Activated naive CD4-positive, alpha-beta T cell treated with anti-CD3 and anti-CD28 coated beads, Interleukin-2, amount 10 ng/mL, durations not matched to agents 7 days and 5 days (primary cell): ENCODE measurements at regions not wholly inside any gene's neighbourhood (a gene's known extent, or its start where the extent isn't known, plus 50 kb on each side); places are given as distances from the start of the nearest gene placed in this dataset.

Experiments used
- CTCF ChIA-PET: fragments of 350-600 bp; sonication (Branson Sonifier 250); formaldehyde crosslinking; loops from one replicate; lab custom pipeline; 2021; ENCODE audit warnings: antibody characterized with exemption; lab: Charles Lee
- DNase-seq: peaks from one replicate; pipeline ENCODE4 v3.0.0-alpha.2; 2020
- H3K27ac Mint-ChIP-seq: one replicate; pipeline ENCODE4 v1.8.0; 2021; ENCODE audit warnings: mild to moderate bottlenecking, moderate library complexity, mixed read lengths
- H3K27me3 Mint-ChIP-seq: one replicate; pipeline ENCODE4 v1.8.0; 2021; ENCODE audit warnings: mild to moderate bottlenecking, mixed read lengths
- H3K36me3 Mint-ChIP-seq: one replicate; pipeline ENCODE4 v1.8.0; 2021; ENCODE audit warnings: mixed read lengths
- H3K4me1 Mint-ChIP-seq: one replicate; pipeline ENCODE4 v1.8.0; 2021; ENCODE audit warnings: mixed read lengths
- H3K4me3 Mint-ChIP-seq: one replicate; pipeline ENCODE4 v1.8.0; 2021; ENCODE audit warnings: mild to moderate bottlenecking, moderate library complexity, mixed read lengths
- H3K9me3 Mint-ChIP-seq: one replicate; pipeline ENCODE4 v1.8.0; 2021; ENCODE audit warnings: mixed read lengths

DNA sequence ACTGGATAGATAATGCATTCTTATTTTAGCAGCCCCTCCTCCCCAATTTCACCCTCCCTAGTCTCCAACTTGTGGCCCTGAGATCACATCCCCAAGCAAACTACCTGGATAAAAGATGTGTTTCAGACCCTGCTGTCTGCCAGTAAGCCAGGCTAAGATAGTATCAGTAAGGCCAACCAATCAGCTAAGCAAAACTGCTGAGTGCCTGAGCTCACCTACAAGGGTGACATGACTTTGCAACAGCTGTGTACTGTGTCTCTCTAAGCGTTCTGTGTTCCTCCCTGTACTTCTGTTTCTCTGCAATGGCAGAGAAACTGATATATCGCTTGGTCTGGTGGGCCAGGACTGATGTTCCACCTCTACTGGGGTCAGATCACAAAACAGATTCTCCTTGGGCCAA lies 224.9 kb downstream of the BTG1 start:
- no peaks in the 10 kb centered on the region for H3K36me3 Mint-ChIP-seq
- CTCF ChIA-PET: interaction anchor here (1.0 kb wide), 1 partner anchor 559 kb away, joined by 3 read pairs; no protein-coding TSS in a partner anchor
- H3K9me3 Mint-ChIP-seq: peaks cover 10% of the 10 kb centered on the region
- no peak overlapping the region for H3K27ac Mint-ChIP-seq
- no peak for DNase-seq
- H3K4me3 Mint-ChIP-seq: no peak overlapping the region
- H3K4me1 Mint-ChIP-seq: peaks cover 2% of the 10 kb centered on the region
- H3K27me3 Mint-ChIP-seq: no peaks in the 10 kb centered on the region

DNA sequence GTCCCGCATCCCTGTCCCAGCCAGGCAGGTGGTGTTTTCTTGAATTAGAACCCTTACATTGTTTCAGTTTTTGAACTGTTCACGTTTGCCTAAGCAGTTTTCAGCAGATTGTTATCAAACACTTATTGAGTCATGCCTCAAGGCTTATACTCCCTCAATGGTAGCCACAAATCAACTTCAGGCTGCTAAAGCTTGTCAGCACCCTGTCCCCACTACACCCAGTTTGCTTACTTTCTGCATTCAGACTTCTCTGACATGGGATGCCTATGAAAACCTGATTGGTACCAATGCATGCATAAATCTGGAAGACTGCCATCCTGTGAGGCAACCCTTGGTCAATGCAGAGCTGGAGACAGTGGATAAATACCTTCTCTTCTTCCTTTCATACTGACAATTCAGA lies 225.4 kb downstream of the BTG1 start:
- no peak for DNase-seq
- CTCF ChIA-PET: interaction anchor here (1.0 kb wide), 1 partner anchor 558 kb away, joined by 3 read pairs; no protein-coding TSS in a partner anchor
- H3K4me1 Mint-ChIP-seq: peaks cover 2% of the 10 kb centered on the region
- peaks cover 10% of the 10 kb centered on the region for H3K9me3 Mint-ChIP-seq
- no peaks in the 10 kb centered on the region for H3K27me3 Mint-ChIP-seq
- H3K27ac Mint-ChIP-seq: no peak overlapping the region
- no peaks in the 10 kb centered on the region for H3K36me3 Mint-ChIP-seq
- H3K4me3 Mint-ChIP-seq: no peak overlapping the region

DNA sequence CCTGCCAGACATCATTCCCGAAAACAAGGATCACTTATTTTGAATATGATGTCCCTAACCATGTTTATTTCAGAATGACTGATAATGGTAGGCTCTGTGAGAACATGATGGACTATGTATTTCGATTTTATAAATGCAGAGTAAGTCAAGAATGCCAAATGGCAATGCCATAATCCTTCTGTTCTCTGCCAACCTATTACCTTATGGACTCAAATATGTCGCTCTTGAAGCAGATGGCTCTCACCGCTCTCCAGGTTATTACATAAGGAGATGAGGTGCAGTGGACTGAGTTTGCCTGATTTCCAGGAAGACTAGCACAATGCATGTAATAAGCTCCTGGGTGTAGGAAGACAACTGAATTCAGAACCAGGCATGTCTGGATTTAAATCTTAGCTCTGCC lies 227.2 kb downstream of the BTG1 start:
- DNase-seq: no peak
- H3K9me3 Mint-ChIP-seq: peaks cover 6% of the 10 kb centered on the region
- H3K27me3 Mint-ChIP-seq: no peaks in the 10 kb centered on the region
- peaks cover 2% of the 10 kb centered on the region for H3K4me1 Mint-ChIP-seq
- H3K36me3 Mint-ChIP-seq: no peaks in the 10 kb centered on the region
- H3K4me3 Mint-ChIP-seq: no peak overlapping the region
- no peak overlapping the region for H3K27ac Mint-ChIP-seq
- CTCF ChIA-PET: interaction anchor here (1.3 kb wide), 1 partner anchor 731 kb away, joined by 4 read pairs; no protein-coding TSS in a partner anchor

DNA sequence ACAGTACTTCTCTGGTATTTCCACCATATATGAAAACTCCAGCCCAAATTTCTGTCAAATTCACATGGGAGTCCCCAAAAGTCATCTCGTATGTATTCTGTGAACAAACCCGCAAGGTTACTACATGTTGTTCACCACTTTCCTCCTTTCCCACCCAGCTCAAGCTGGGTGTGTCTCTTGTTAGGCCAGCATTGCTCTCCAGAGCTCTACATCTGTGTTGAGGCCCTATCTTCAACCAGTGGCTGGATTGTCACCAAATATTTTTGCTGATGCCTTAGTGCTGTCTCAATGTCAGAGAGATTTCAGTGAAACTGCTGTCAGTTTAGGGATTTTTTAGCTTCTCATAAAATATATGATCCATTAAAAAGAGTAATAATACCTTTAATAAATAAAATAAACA lies 230.9 kb downstream of the BTG1 start:
- peaks cover 1% of the 10 kb centered on the region for H3K9me3 Mint-ChIP-seq
- no peaks in the 10 kb centered on the region for H3K4me1 Mint-ChIP-seq
- H3K27ac Mint-ChIP-seq: no peak overlapping the region
- H3K4me3 Mint-ChIP-seq: no peak overlapping the region
- CTCF ChIA-PET: interaction anchor here (0.6 kb wide), 1 partner anchor 8 kb away, joined by 3 read pairs; no protein-coding TSS in a partner anchor
- DNase-seq: no peak
- H3K36me3 Mint-ChIP-seq: no peaks in the 10 kb centered on the region
- H3K27me3 Mint-ChIP-seq: no peaks in the 10 kb centered on the region

DNA sequence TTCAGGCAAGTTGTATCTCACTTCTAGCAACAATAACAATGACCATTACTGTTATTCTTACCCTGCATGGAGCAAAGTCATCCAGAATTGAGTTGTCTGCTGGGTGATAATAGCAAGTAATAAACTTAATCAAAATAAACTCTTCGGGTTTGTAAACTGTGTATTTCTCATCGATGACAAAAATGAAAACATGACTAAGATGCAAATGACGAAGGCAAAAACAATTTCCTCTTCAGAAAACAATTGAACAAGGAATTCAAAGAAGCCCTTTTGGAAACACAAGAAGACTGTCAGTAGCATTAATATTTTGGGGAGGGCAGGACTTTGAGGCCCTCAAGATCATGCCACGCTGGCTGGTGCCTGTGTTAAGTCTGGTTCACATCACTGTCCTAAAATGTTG lies 232.0 kb downstream of the BTG1 start:
- Mint-ChIP-seq H3K36me3 (no peaks in the 10 kb centered on the region), H3K27ac (no peak overlapping the region), H3K27me3 (no peaks in the 10 kb centered on the region), H3K4me1 (no peaks in the 10 kb centered on the region), H3K4me3 (no peak overlapping the region), H3K9me3 (peaks cover 2% of the 10 kb centered on the region)
- CTCF ChIA-PET: no interaction called here
- no peak for DNase-seq

DNA sequence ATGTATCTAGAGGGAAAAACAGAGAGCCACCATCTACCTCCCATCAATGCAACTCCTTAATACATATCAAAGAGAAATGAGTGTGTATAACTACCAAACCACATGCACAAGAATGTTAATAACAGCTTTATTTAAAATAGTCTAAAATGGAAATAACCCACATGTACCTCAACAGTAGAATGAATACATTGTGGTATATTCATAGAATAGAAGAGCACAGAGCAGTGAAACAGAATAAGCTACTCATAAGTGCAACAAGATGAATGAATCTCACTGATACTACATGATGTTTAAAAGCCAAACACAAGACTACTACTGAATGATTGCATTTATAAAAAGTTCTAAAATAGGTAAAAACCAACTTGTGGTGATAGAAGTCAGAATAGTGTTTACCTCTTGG lies 232.5 kb downstream of the BTG1 start:
- H3K36me3 Mint-ChIP-seq: no peaks in the 10 kb centered on the region
- peaks cover 6% of the 10 kb centered on the region for H3K9me3 Mint-ChIP-seq
- no peak overlapping the region for H3K27ac Mint-ChIP-seq
- H3K27me3 Mint-ChIP-seq: no peaks in the 10 kb centered on the region
- H3K4me3 Mint-ChIP-seq: no peak overlapping the region
- H3K4me1 Mint-ChIP-seq: no peaks in the 10 kb centered on the region
- CTCF ChIA-PET: no interaction called here
- DNase-seq: no peak

DNA sequence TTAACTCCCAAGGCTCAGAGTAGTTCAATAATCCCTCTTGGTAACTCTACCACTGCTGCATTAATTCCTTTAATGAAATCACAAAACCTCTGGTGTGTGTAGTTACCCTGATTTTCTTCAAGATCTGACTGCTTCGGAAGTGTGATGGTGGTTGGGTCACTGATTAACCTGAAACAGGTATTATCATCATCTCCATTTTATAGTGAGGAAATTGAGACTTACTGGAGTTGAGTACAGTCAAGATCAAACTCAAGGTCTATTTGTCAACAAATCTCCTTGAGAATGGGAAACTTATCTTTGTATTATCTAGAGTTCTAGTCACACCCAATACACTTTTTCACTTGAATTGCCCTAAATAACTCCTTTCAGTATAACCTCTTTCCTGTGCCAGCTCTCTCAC lies 233.5 kb downstream of the BTG1 start:
- H3K27ac Mint-ChIP-seq: no peak overlapping the region
- no peaks in the 10 kb centered on the region for H3K27me3 Mint-ChIP-seq
- H3K4me3 Mint-ChIP-seq: no peak overlapping the region
- peaks cover 9% of the 10 kb centered on the region for H3K9me3 Mint-ChIP-seq
- no peak for DNase-seq
- H3K36me3 Mint-ChIP-seq: no peaks in the 10 kb centered on the region
- CTCF ChIA-PET: no interaction called here
- no peaks in the 10 kb centered on the region for H3K4me1 Mint-ChIP-seq

DNA sequence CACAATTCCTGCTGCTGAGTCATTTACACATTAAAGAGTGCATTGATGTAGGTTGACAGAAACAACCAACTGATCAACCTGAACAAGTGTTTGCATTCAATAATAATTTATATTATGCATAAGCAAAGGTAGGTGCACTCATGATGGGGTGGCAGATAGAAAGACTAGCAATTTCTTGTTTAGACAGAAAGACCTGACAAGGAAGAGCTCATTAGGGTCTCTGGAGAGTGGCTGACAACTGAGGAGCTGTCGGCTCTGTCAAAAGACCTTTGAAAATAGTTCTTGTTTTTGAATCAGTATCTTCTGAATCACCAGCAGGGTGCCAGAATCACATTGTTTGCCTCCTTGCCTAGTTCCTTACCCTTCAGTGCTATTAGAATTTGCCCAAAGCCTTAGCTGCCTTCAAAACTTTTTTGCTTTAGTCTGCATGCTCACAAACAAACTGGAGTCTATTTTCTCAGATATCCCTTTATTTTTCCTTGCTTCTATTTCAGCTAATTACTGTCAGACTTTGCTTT lies 234.7 kb downstream of the BTG1 start:
- Mint-ChIP-seq H3K27ac (no peak overlapping the region), H3K27me3 (no peaks in the 10 kb centered on the region), H3K4me3 (no peak overlapping the region), H3K4me1 (no peaks in the 10 kb centered on the region), H3K36me3 (no peaks in the 10 kb centered on the region), H3K9me3 (peaks cover 9% of the 10 kb centered on the region)
- CTCF ChIA-PET: interaction anchor here (0.7 to 0.9 kb wide), 3 partner anchors 164 to 528 kb away, joined by 3 read pairs; no protein-coding TSS in a partner anchor
- DNase-seq: no peak

DNA sequence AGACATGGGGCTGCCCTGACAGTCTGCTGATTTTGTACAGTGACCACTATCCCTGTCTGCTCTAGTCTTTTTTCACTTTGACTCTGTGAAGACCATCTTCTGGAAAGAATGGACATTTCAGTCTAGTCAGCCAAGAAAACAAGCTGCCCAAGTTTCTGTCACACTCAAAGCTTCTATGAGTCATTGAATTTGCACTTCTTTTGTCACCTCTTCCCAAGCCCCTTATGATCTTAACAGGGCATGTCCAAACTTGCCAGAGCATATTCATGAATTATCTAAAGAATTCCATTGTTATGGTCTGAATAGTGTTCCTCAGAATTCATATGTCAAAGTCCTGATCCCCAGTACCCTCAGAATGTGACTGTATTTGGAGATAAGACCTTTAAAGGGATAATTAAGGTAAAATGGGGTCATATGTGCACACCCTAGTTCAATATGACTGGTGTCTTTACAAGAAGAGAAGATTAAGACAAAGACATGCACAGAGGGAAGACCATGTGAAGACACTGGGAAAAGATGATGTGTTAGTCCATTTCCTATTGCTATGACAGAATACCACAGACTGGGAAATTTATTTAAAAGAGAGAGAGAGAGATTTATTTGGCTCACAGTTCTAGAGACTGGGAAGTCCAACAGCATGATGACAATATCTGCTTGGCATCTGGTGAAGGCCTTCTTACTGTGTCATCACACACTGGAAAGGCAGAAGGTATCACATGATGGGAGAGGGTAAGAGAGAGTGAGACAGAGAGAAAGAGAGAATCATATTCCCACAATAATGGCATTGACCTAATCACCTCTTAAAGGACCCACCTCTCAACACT lies 242.6 kb downstream of the BTG1 start:
- peaks cover 16% of the 10 kb centered on the region for H3K4me1 Mint-ChIP-seq
- no peak overlapping the region for H3K27ac Mint-ChIP-seq
- CTCF ChIA-PET: no interaction called here
- H3K36me3 Mint-ChIP-seq: peaks cover 11% of the 10 kb centered on the region
- no peak for DNase-seq
- H3K4me3 Mint-ChIP-seq: no peak overlapping the region
- H3K27me3 Mint-ChIP-seq: no peaks in the 10 kb centered on the region
- H3K9me3 Mint-ChIP-seq: peaks cover 14% of the 10 kb centered on the region

DNA sequence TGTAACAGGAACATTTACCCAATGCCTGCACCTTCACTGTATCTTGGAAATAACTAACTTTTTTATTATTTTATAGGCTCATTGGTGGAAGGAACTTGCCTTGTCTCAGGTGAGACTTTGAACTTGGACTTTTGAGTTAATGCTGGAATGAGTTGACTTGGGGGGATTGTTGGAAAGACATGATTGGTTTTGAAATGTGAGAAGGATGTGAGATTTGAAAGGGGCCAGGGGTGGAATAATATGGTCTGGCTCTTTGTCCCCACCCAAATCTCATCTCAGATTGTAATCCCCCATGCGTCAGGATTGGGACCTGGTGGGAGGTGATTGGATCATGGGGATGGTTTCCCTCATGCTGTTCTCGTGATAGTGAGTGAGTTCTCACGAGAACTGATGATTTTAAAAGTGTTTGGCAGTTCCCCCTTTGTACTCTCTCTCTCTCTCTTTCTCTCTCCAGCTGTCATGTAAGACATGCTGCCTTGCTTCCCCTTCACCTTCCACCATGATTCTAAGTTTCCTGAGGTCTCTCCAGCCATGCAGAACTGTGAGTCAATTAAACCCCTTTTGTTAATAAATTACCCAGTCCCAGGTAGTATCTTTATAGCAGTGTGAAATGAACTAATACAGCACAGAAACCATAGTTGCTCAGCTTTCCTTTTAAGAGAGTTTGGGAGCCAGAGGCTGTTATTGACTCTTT lies 244.1 kb downstream of the BTG1 start:
- Mint-ChIP-seq H3K27me3 (no peaks in the 10 kb centered on the region), H3K36me3 (peaks cover 11% of the 10 kb centered on the region), H3K4me1 (peaks cover 16% of the 10 kb centered on the region), H3K9me3 (peaks cover 11% of the 10 kb centered on the region), H3K27ac (peak overlapping the region; percentile 38), H3K4me3 (no peak overlapping the region)
- CTCF ChIA-PET: no interaction called here
- no peak for DNase-seq

DNA sequence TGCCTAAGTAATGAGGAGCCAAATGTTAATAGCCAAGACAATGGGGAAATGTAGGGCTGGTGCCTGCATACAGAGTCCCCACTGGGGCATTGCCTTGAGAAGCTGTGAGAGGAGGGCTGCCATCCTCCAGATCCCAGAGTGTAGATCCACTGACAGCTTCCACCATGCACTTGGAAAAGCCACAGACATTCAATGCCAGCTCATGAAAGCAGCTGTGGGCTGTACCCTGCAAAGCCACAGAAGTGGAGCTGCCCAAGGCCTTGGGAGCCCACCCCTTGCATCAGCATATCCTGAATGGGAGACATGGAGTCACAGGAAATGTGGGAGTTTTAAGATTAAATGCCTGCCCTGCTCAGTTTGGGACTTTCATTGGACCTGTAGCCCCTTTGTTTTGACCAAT lies 244.7 kb downstream of the BTG1 start:
- no peaks in the 10 kb centered on the region for H3K27me3 Mint-ChIP-seq
- no peak overlapping the region for H3K27ac Mint-ChIP-seq
- CTCF ChIA-PET: no interaction called here
- H3K36me3 Mint-ChIP-seq: peaks cover 11% of the 10 kb centered on the region
- H3K4me1 Mint-ChIP-seq: peaks cover 16% of the 10 kb centered on the region
- no peak for DNase-seq
- H3K4me3 Mint-ChIP-seq: no peak overlapping the region
- H3K9me3 Mint-ChIP-seq: peaks cover 11% of the 10 kb centered on the region

DNA sequence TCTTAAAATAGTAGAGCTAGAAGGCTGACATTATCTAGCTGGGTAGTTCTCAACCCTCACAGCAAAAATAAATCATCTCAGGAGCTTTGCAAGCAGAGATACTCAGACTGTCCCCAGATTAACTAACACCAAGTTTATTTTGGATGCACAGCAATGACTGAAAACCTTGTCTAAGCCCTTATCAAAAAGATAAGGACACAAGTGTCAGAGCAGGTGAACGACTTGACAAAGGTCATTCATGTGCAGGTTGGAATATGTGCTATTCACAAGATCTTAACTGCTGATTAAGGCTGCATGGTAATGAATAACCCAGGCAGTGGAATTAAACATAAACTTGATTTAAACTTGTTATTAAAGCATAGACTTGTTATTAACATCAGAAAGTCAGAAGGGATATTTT lies 246.6 kb downstream of the BTG1 start:
- Mint-ChIP-seq H3K4me3 (no peak overlapping the region), H3K4me1 (peaks cover 8% of the 10 kb centered on the region), H3K27ac (no peak overlapping the region), H3K27me3 (no peaks in the 10 kb centered on the region), H3K36me3 (peaks cover 7% of the 10 kb centered on the region), H3K9me3 (peaks cover 10% of the 10 kb centered on the region)
- no peak for DNase-seq
- CTCF ChIA-PET: no interaction called here

DNA sequence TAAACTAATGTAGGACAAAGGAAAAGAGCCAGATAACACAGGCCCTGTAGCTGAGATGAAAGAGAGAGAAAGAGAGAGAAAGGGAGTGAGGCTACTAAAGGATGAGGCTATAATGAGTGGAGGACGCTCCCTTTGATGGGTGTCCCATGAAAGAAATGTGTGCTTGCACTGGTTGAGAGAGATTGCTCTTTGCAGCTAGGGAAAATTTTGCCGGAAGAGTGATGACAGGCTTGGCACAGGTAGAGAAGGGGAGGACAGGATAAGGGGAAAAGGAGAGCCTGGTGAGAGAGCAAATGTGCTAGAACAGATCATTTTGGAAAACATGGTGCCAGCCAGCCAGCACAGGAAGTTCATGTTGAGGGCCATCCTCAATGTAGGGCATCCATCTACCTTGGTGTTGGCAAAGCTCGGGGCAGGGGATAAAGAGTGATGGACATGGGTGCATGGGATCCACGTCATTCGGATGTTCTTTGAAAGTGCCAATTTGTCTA lies 248.6 kb downstream of the BTG1 start:
- CTCF ChIA-PET: no interaction called here
- H3K4me1 Mint-ChIP-seq: no peaks in the 10 kb centered on the region
- no peaks in the 10 kb centered on the region for H3K9me3 Mint-ChIP-seq
- no peak for DNase-seq
- no peak overlapping the region for H3K27ac Mint-ChIP-seq
- H3K36me3 Mint-ChIP-seq: peaks cover 2% of the 10 kb centered on the region
- no peaks in the 10 kb centered on the region for H3K27me3 Mint-ChIP-seq
- H3K4me3 Mint-ChIP-seq: no peak overlapping the region

DNA sequence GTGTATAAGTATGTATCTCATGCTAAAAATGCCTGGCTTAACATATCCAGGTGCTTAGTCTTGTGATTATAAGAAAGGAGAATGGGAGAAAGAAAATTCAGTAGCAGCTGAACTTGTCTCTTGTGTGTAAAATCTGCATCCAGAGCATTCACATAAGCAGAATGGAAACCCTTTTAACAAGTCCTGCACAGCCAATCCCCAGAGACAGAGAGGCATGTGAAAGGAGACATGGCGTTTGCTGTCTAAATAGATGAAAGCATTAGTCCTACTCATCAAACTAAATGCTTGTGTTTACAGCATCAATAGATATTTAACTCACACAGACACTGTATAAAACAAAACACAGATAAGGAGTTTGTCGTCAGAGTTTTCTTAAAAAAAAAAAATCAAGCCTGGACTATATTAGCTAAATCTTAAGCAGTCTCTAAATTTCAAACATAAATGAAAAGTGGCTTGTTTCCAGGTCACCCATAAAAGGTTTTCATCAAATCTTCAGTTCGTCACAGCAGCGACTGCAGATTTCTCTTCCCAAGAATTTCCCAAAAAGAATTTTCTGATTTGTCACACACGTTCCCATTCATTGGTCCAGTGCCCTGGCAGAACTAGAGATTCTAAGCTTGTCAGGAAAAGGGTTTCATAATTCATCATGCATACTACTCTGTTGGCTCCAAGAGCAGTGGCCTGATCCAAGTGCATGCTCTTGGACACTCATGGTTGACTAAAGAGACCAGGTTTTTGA lies 249.2 kb downstream of the BTG1 start:
- Mint-ChIP-seq H3K36me3 (peaks cover 2% of the 10 kb centered on the region), H3K4me1 (no peaks in the 10 kb centered on the region), H3K9me3 (no peaks in the 10 kb centered on the region), H3K27me3 (no peaks in the 10 kb centered on the region), H3K4me3 (no peak overlapping the region), H3K27ac (no peak overlapping the region)
- CTCF ChIA-PET: no interaction called here
- DNase-seq: no peak
